Transverse colon (tissue), 4 donors: ENCODE measurements at regions not wholly inside any gene's neighbourhood (a gene's known extent, or its start where the extent isn't known, plus 50 kb on each side); places are given as distances from the start of the nearest gene placed in this dataset.

ENCODE experiments used
- CTCF ChIP-seq, 5 experiments: fragments of 200-600 bp in 3 of 5; fragments of 450-650 bp in 2 of 5; sonication (generic) in 3 of 5; IDR thresholded peaks; 1 replicate in 2 of 5; 2 replicates in 3 of 5; pipeline ENCODE4 v1.5.1; 2016 to 2017; ENCODE audit warnings: antibody characterized with exemption in 5 of 5, inconsistent platforms in 3 of 5, mild to moderate bottlenecking in 2 of 5, moderate library complexity in 1 of 5
- EP300 ChIP-seq: sonication (generic); formaldehyde crosslinking; IDR thresholded peaks from one replicate; pipeline ENCODE4 v1.6.1; 2017; ENCODE audit warnings: antibody characterized with exemption, low read depth
- POLR2A ChIP-seq: fragments of 450-650 bp; IDR thresholded peaks from one replicate; pipeline ENCODE4 v1.6.1; 2016; ENCODE audit warnings: antibody characterized with exemption, mild to moderate bottlenecking, moderate library complexity
- POLR2AphosphoS5 ChIP-seq, 3 donors: sonication (generic); formaldehyde crosslinking; IDR thresholded peaks; one replicate each; pipeline ENCODE4 v1.6.1; 2016; ENCODE audit warnings: antibody characterized with exemption in 3 of 3

DNA sequence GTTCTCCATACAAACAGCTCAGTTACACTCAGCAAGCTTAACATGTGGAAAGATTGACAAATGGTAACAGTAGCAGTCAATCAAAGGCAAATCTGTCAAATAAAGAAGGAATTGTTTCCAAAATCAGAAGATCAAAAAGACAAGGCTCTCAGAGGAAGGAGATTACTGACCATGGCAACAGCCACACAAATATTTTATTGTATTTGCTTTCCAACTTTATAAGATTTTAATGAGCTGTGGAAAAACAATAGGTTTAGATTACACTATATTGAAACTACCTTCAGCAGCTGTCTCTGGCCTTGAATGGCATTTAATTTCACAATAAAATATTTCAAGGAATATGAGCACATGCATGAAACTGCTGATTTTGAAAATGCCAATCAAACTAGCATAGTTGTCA is 1143.9 kb upstream of the GJE1 start:
- no peak for TF ChIP-seq CTCF (IDR thresholded peaks at IDR 0.05)
- no peak for TF ChIP-seq POLR2A
- no peak for TF ChIP-seq POLR2AphosphoS5 (IDR thresholded peaks at IDR 0.05)
- no peak for TF ChIP-seq EP300
